ENCODE measurements at regions not wholly inside any gene's neighbourhood (a gene's known extent, or its start where the extent isn't known, plus 50 kb on each side); places are given as distances from the start of the nearest gene placed in this dataset.

DNA sequence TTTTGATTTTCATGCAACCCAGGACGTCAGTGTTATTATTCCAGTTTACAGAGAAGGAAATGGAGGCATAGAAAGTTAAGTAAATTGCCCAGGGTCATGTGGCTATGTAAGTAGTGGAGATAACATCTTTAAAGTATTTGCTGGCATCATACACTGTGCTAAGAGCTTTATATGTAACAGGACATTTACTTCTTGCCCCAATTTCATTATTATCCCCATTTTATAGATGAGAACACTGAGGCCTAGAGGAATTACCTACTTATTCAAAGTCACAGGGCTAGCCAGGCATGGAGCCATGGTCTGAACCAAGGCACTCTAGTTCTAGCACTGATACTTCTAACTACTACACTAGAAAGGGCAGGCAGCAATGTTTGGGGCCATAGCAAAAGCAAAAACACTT is 107.3 kb upstream of the ANKRD28 start:
- TF ChIP-seq, protein P1, sequence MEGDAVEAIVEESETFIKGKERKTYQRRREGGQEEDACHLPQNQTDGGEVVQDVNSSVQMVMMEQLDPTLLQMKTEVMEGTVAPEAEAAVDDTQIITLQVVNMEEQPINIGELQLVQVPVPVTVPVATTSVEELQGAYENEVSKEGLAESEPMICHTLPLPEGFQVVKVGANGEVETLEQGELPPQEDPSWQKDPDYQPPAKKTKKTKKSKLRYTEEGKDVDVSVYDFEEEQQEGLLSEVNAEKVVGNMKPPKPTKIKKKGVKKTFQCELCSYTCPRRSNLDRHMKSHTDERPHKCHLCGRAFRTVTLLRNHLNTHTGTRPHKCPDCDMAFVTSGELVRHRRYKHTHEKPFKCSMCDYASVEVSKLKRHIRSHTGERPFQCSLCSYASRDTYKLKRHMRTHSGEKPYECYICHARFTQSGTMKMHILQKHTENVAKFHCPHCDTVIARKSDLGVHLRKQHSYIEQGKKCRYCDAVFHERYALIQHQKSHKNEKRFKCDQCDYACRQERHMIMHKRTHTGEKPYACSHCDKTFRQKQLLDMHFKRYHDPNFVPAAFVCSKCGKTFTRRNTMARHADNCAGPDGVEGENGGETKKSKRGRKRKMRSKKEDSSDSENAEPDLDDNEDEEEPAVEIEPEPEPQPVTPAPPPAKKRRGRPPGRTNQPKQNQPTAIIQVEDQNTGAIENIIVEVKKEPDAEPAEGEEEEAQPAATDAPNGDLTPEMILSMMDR (IDR thresholded peaks at IDR 0.05) = no peak
- no peak for TF ChIP-seq POLR2A (IDR thresholded peaks at IDR 0.05)

Data from lower leg skin (tissue), 3 donors.